Adrenal gland (tissue), 9 donors: ENCODE measurements at regions not wholly inside any gene's neighbourhood (a gene's known extent, or its start where the extent isn't known, plus 50 kb on each side); places are given as distances from the start of the nearest gene placed in this dataset.

Source experiments
- DNase-seq, 7 donors: peaks; one replicate each; pipeline ENCODE4 v3.0.0-alpha.2; 2019 to 2020
- H3K27ac ChIP-seq, 5 donors: fragments of 200-600 bp; sonication (generic) in 4 of 5; 1 replicate in 3 of 5; 2 replicates in 2 of 5; pipeline versions ENCODE4 v1.5.1 to v1.8.0; 2016 to 2020; ENCODE audit warnings: mild to moderate bottlenecking in 1 of 5
- H3K27me3 ChIP-seq: fragments of 200-600 bp; 2 replicates; pipeline ENCODE4 v1.8.0; 2021
- H3K36me3 ChIP-seq, 2 donors: fragments of 200-600 bp; replicated peaks in 1 of 2; 1 replicate in 1 of 2; 2 replicates in 1 of 2; pipeline versions ENCODE4 v1.5.1 to v1.8.0; 2018 to 2022
- H3K4me1 ChIP-seq, 2 donors: fragments of 200-600 bp; replicated peaks in 1 of 2; 1 replicate in 1 of 2; 2 replicates in 1 of 2; pipeline versions ENCODE4 v1.5.1 to v1.8.0; 2018 to 2021
- H3K4me3 ChIP-seq, 4 donors: fragments of 200-600 bp; sonication (generic) in 3 of 4; one replicate each; pipeline ENCODE4 v1.5.1; 2016 to 2018
- H3K9me3 ChIP-seq, 3 donors: fragments of 200-600 bp; sonication (generic) in 1 of 3; replicated peaks in 1 of 3; 1 replicate in 2 of 3; 2 replicates in 1 of 3; pipeline versions ENCODE4 v1.5.1 to v1.8.0; 2016 to 2021
- POLR2A ChIP-seq, 2 donors: fragments of 450-650 bp; IDR thresholded peaks; one replicate each; pipeline ENCODE4 v1.6.1; 2017; ENCODE audit warnings: antibody characterized with exemption in 2 of 2, mild to moderate bottlenecking in 2 of 2, moderate library complexity in 1 of 2
- WGBS, 4 donors: extraction: QIAGEN DNeasy Blood & Tissue Kit in 2 of 4; methylation state at CpG; one replicate each; pipeline versions ENCODE4 v1.1.5 to v1.1.7; 2013 to 2017; 5-methylcytosine and 5-hydroxymethylcytosine counted together
- intact Hi-C, 2 donors: fragments of 100-400 bp; cut with DNase I; formaldehyde crosslinking; loops; one replicate each; pipeline versions ENCODE4 v1.14.1 to v1.15.0; 2022 to 2023
- TF ChIP-seq, protein P1 (sequence below), 6 experiments: fragments of 450-650 bp in 4 of 6; fragments of 200-600 bp in 2 of 6; sonication (generic) in 1 of 6; IDR thresholded peaks; 1 replicate in 5 of 6; 2 replicates in 1 of 6; pipeline versions ENCODE4 v1.5.1 to v1.8.0; 2016 to 2021; ENCODE audit warnings: antibody characterized with exemption in 6 of 6, mild to moderate bottlenecking in 2 of 6, moderate library complexity in 1 of 6
- donor health status: healthy with polysubstance abuse.
- donor health status: Bipolar disorder and iron deficiency.
- donor health status: DM: yes; HTN: yes; CAD: no.
- donor health status: DM: no; HTN: no; CAD: no.
- donor health status: DM: no; HTN: no; CAD: no.

DNA sequence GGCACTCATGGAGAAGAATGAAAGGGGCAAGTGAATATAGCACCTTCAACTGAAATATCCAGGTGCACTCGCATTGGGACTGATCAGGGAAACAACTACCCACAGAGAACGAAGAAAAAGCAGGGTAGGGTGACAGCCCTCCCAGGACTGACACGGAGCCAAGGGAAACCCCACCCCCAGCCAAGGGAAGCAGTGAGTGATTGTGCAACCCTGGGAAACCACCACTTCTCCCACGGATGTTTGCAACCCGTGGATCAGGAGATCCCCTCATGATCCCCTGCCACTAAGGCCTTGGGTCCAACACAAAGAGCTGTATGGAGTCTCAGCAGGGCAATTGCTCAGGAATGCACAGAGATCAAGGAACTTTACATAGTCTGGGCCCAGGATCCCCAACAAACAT lies 158.5 kb upstream of the HCCS start:
- intact Hi-C loops: no loop called here
- no peaks in the 10 kb centered on the region for H3K4me1 ChIP-seq
- WGBS, 4 donors: 51 to 60% (median 55%) methylated on average over 3 to 5 of the region's 5 CpGs
- H3K27ac ChIP-seq: no peak overlapping the region
- TF ChIP-seq POLR2A (IDR thresholded peaks at IDR 0.05): no peak
- TF ChIP-seq, protein P1, sequence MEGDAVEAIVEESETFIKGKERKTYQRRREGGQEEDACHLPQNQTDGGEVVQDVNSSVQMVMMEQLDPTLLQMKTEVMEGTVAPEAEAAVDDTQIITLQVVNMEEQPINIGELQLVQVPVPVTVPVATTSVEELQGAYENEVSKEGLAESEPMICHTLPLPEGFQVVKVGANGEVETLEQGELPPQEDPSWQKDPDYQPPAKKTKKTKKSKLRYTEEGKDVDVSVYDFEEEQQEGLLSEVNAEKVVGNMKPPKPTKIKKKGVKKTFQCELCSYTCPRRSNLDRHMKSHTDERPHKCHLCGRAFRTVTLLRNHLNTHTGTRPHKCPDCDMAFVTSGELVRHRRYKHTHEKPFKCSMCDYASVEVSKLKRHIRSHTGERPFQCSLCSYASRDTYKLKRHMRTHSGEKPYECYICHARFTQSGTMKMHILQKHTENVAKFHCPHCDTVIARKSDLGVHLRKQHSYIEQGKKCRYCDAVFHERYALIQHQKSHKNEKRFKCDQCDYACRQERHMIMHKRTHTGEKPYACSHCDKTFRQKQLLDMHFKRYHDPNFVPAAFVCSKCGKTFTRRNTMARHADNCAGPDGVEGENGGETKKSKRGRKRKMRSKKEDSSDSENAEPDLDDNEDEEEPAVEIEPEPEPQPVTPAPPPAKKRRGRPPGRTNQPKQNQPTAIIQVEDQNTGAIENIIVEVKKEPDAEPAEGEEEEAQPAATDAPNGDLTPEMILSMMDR (IDR thresholded peaks at IDR 0.05): no peak
- H3K9me3 ChIP-seq: peaks cover 0 to 5% (median 0%) of the 10 kb centered on the region in 3 donors
- H3K4me3 ChIP-seq: no peak overlapping the region
- H3K36me3 ChIP-seq: no peaks in the 10 kb centered on the region
- DNase-seq: no peak
- H3K27me3 ChIP-seq: no peaks in the 10 kb centered on the region

DNA sequence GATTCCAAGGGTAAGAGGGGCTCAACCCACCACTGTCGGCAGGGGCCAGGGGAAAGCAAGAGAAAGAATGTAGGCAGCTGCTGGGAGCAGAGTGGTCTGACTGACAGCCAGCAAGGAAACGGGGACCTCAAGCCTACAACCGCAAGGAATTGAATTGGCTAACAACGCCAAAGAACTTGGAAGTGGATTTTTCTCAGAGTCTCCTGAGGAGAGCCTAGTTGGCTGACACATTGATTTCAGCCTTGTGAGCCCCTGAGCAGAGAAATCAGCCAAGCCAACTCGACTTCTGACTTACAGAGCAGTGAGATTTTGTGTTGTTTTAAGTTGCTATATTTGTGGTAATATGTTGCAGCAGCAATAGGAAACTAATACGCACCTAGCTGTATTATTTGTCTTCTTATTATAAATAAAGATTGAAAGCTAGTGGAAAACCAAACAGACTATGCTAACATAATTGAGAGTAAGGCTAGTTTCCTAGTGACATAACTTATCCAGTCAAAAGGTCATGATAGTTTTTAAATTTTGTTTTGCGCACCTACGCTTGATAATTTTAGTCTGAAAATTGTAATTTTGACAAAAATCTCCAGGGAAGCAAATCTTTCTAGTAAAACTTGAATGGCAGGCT lies 145.8 kb upstream of the HCCS start:
- no peak overlapping the region for H3K27ac ChIP-seq
- no peak overlapping the region for H3K4me3 ChIP-seq
- H3K4me1 ChIP-seq: no peaks in the 10 kb centered on the region
- no peaks in the 10 kb centered on the region for H3K36me3 ChIP-seq
- no peaks in the 10 kb centered on the region for H3K27me3 ChIP-seq
- DNase-seq: no peak
- 78 to 96% (median 90%) methylated on average over 8 of the region's 8 CpGs for WGBS, 4 donors
- H3K9me3 ChIP-seq: no peaks in the 10 kb centered on the region
- intact Hi-C loops: no loop called here
- TF ChIP-seq, protein P1 (IDR thresholded peaks at IDR 0.05): no peak
- TF ChIP-seq POLR2A (IDR thresholded peaks at IDR 0.05): no peak

DNA sequence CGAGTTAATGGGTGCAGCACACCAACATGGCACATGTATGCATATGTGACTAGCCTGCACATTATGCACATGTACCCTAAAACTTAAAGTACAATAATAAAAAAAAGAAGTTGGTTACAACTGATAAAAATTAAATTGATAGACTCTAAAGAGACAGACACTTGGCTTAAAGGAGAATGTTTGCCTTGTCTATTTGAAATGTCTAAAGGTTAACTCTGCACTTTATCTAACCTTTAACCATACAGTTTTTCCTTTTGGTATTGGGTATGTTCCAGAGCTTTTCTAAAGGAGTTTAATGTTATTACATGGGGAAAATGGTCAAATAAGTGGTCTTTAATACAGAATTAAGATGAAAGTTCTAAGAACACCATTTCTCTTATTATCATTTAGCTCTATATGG lies 145.1 kb upstream of the HCCS start:
- Histone ChIP-seq H3K27me3 (no peaks in the 10 kb centered on the region), H3K4me1 (no peaks in the 10 kb centered on the region), H3K4me3 (no peak overlapping the region), H3K27ac (no peak overlapping the region), H3K36me3 (no peaks in the 10 kb centered on the region), H3K9me3 (no peaks in the 10 kb centered on the region)
- intact Hi-C loops: no loop called here
- 75 to 86% (median 81%) methylated on average over 1 of the region's 1 CpG for WGBS, 4 donors
- DNase-seq: no peak
- TF ChIP-seq, protein P1 (IDR thresholded peaks at IDR 0.05): no peak
- no peak for TF ChIP-seq POLR2A (IDR thresholded peaks at IDR 0.05)

DNA sequence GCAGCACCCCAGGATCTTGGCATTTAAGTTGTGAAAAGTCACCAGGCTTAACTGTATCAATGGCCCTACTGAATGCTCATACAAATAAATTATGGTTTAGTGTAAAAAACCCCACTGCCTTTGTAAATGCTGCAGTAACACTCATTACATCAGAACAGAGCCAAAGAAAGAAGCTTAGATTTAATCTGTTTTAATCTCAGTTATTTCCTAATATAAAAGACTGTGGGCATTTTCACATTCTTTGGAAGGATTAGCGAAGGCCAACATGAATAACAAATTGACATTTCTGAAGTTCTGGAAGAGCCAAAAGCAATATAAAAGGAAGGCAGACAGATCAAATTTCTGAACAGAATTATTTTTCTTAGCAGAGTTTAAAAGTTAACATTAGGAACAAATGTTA lies 140.0 kb upstream of the HCCS start:
- intact Hi-C loops: no loop called here
- no peaks in the 10 kb centered on the region for H3K9me3 ChIP-seq
- no peak overlapping the region for H3K27ac ChIP-seq
- TF ChIP-seq POLR2A (IDR thresholded peaks at IDR 0.05): no peak
- TF ChIP-seq, protein P1 (IDR thresholded peaks at IDR 0.05): no peak
- 70 to 82% (median 74%) methylated on average over 1 of the region's 1 CpG for WGBS, 4 donors
- H3K4me3 ChIP-seq: no peak overlapping the region
- no peak for DNase-seq
- H3K36me3 ChIP-seq: no peaks in the 10 kb centered on the region
- H3K4me1 ChIP-seq: no peaks in the 10 kb centered on the region
- H3K27me3 ChIP-seq: no peaks in the 10 kb centered on the region
